GM21367 (cell line): ENCODE measurements at regions not wholly inside any gene's neighbourhood (a gene's known extent, or its start where the extent isn't known, plus 50 kb on each side); places are given as distances from the start of the nearest gene placed in this dataset.
"Not testable (repeated sequence)": the region's sequence is repeated elsewhere in the genome, so short reads cannot be mapped to it uniquely, and the experiment has no call there.

Experiments
- ATAC-seq: cut with Tn5 transposase; IDR thresholded peaks from one replicate; pipeline ENCODE4 v1.9.1; 2021; ENCODE audit not compliant: unreplicated experiment

- no peak for ATAC-seq
These were observed 93.5 kb downstream of the NAB1 start for GRCh38 chr2:190742431-190742830.

GRCh38 chr2:190744041-190744440, 95.2 kb downstream of the NAB1 start:
- no peak for ATAC-seq

- ATAC-seq: no peak
These were observed 98.3 kb downstream of the NAB1 start for GRCh38 chr2:190746971-190747761.

GRCh38 chr2:190748966-190749365, 100.1 kb downstream of the NAB1 start:
- ATAC-seq: no peak

- ATAC-seq: no peak
These were observed 107.0 kb downstream of the NAB1 start for GRCh38 chr2:190755772-190756415.

GRCh38 chr2:190759749-190760213, 110.9 kb downstream of the NAB1 start:
- no peak for ATAC-seq

GRCh38 chr2:190760353-190761150, 111.7 kb downstream of the NAB1 start:
- ATAC-seq: not testable (repeated sequence)

GRCh38 chr2:190761216-190761615, 112.3 kb downstream of the NAB1 start:
- not testable (repeated sequence) for ATAC-seq

GRCh38 chr2:190762566-190762965, 113.7 kb downstream of the NAB1 start:
- no peak for ATAC-seq

- ATAC-seq: no peak
These were observed 114.2 kb downstream of the NAB1 start for GRCh38 chr2:190763100-190763499.

- peak; percentile 53 for ATAC-seq
These were observed 115.1 kb downstream of the NAB1 start for GRCh38 chr2:190763901-190764514.

- no peak for ATAC-seq
These were observed 115.0 kb upstream of the GLS start for GRCh38 chr2:190765386-190766173.

- no peak for ATAC-seq
These were observed 114.4 kb upstream of the GLS start for GRCh38 chr2:190766174-190766572.

- ATAC-seq: no peak
These were observed 114.0 kb upstream of the GLS start for GRCh38 chr2:190766595-190766994.

GRCh38 chr2:190767821-190768220, 112.8 kb upstream of the GLS start:
- no peak for ATAC-seq

- ATAC-seq: no peak
These were observed 111.4 kb upstream of the GLS start for GRCh38 chr2:190769258-190769657.

GRCh38 chr2:190771726-190772125, 108.9 kb upstream of the GLS start:
- ATAC-seq: no peak

- no peak for ATAC-seq
These were observed 100.0 kb upstream of the GLS start for GRCh38 chr2:190780594-190780993.

GRCh38 chr2:190781604-190782198, 98.9 kb upstream of the GLS start:
- ATAC-seq: no peak

GRCh38 chr2:190782264-190782663, 98.4 kb upstream of the GLS start:
- ATAC-seq: no peak
